ENCODE measurements at regions not wholly inside any gene's neighbourhood (a gene's known extent, or its start where the extent isn't known, plus 50 kb on each side); places are given as distances from the start of the nearest gene placed in this dataset.

DNA sequence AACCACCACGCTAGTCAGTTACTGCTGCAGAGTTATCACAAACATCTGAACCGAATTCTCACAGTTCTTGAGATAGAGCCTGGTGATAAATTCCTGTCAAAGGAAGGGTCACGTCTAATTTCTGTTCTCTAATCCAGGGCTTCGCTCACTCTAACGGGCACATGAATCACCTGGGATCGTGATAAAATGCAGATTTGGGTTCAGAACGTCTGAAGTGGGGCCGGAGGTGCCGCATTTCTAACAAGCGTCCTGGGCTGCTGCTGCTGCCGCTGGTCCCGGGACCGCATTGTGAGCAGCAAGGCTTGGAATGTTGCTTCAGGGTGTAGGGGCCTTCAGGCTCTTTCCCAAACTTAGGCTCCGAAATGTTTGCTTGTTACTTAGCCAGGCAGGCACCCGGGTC lies 264.1 kb downstream of the CDC5L start:
- TF ChIP-seq, protein P1, sequence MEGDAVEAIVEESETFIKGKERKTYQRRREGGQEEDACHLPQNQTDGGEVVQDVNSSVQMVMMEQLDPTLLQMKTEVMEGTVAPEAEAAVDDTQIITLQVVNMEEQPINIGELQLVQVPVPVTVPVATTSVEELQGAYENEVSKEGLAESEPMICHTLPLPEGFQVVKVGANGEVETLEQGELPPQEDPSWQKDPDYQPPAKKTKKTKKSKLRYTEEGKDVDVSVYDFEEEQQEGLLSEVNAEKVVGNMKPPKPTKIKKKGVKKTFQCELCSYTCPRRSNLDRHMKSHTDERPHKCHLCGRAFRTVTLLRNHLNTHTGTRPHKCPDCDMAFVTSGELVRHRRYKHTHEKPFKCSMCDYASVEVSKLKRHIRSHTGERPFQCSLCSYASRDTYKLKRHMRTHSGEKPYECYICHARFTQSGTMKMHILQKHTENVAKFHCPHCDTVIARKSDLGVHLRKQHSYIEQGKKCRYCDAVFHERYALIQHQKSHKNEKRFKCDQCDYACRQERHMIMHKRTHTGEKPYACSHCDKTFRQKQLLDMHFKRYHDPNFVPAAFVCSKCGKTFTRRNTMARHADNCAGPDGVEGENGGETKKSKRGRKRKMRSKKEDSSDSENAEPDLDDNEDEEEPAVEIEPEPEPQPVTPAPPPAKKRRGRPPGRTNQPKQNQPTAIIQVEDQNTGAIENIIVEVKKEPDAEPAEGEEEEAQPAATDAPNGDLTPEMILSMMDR (IDR thresholded peaks at IDR 0.05): no peak

DNA sequence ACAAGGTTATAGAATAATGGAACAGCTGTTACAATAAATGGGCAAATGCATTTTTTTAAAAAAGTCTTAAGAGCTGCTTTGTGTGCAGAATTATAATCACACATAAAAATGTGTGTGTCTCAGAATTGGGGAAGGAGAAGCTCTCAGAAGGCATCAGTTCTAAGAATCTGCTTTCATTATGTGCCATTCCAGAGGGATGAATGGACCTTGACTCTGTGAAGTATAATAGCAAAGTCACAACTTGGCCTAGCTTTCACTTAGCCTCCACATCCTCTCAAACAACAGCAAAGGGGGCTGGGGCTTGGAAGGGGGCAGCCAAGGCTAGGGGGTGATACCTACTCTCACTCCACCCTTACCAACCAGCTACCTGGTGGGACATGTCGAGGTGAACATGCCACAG lies 265.0 kb downstream of the CDC5L start:
- TF ChIP-seq, protein P1 (IDR thresholded peaks at IDR 0.05): no peak

DNA sequence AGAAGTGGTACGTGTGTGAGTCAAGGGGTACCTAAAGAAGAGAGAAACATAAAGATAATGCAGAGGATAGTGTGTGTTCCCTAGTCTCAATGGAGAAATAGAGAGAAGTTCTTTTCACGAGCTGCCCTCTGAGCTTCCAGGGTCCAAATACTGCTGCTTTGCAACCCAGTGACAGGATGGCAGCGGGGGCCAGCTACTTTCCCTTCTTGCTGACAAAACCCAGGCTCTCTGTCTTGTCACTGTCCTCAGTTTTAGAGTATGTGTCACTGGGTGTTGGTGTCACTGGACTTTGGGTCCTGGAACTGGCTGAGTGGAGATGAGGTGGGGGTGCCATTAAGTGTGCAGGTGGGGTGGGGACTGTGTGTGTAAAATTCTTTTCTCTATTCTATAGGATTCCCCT lies 265.6 kb downstream of the CDC5L start:
- TF ChIP-seq, protein P1 (IDR thresholded peaks at IDR 0.05): no peak

DNA sequence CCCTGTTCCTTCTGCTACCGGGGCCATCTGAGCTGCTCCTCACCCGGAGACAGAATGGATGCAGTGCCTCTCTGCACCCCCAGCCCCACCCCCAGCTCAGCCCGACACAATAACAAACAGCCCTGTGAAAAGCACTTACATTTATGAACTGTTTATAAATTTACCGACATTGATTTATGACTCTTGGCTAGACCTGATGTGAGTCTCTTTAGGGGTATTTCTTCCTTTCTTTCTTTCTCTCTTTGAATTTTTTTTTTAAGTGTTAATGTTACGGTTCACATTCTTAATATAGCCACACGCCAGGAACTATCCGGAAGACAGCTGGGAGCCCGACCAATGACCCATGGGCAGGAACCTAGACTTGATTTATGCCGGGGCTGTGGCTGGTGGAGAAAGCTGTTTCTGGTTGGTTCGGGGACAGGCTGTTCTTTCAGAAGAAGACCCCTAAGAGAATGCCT lies 266.3 kb downstream of the CDC5L start:
- TF ChIP-seq, protein P1 (IDR thresholded peaks at IDR 0.05): no peak

DNA sequence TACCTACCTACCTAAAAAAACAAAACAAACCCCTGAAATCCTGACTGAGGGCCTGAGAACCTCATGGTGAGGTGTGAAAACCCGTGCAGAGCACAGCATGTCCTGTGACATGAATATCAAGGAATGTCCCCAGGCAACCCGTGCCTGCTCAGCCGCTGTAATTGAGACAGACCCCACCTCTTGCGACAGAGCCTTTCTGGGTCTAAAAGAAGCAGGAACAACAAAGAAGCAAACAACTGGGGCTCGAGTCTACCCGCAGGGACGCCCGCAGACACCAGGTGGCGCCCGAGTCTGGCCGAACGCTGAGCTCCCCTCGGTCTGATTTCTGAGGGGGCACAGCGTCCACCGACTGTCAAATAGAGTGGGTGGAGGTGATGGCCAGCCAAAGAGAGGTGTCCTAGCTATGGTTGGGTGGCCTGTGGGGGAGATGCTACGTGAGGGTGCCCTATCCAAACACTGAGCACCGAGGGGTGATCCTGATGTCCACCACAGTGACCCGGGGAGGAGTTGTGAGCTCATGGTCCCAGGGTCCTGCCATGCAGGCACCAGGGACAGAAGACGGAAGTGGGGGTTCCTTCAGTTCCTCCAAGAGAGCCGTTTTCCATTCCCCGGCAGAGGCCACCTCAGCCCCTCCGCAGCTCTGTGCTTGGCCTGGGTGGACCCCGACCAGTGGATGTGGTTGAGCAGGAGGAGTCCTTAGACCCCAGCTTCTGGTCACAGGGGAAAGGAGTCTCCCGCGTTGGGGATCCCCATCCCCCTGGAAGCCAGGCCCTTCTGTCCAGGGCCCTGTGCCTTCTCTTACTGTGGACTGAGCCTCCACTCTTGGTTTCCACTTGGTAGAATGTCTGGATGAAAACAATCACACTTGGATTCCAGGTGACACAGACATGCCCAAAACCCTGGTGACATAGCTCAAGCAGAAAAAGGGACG lies 268.2 kb downstream of the CDC5L start:
- TF ChIP-seq, protein P1 (IDR thresholded peaks at IDR 0.05): peak; percentile 92

DNA sequence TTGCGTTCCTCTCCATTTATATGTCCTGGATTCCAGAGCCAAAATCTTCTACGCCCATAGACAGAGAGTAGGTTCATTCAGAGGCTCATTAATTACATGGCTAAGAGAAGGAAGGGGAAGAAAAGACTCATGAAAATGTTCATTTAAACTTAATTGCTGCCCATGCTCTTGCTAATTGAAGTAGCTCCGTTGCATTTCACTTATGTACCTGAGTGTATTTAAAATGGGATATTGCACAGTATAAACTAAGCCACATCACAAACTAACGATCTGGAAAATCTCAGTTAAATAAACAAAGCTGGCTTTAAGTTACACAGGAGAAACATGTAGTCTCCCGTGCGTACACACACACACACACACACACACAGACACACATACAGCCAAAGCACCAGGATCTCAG lies 269.2 kb downstream of the CDC5L start:
- TF ChIP-seq, protein P1 (IDR thresholded peaks at IDR 0.05): no peak

DNA sequence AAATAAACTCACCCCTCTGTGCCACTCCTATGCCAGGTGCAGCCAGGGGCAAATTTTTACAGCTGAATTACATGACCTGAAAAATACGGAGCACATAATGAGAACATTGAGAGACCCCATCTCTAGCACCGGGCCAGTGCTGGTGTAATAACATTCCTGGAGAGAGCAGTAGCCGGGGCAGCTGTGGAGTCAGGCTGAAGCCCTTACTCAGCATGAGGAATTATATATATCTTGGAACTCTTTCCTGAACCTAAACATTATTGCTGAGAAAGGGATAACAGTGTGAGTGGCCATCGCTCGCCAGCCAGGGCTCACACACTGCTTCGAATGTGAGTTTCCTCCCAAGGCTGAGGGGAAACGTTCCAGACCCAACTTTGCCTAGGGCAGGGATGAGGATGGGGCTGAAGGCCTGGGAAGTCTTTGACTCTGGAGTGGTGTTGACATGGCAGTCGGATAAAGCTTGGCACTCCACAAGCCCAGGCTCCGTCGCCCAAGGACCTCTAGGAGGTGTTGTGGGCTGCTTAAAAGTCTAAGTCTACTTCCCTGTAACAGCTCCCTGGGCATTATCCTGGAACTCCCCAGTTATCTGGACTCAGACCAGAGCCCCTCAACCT lies 269.8 kb downstream of the CDC5L start:
- TF ChIP-seq, protein P1 (IDR thresholded peaks at IDR 0.05): no peak

Data from LNCAP (cell line).